ENCODE measurements at regions not wholly inside any gene's neighbourhood (a gene's known extent, or its start where the extent isn't known, plus 50 kb on each side); places are given as distances from the start of the nearest gene placed in this dataset.
A peak's percentile ranks its signal among the peaks of the same experiment; 100 is the strongest.

GRCh38 chr16:80489173-80489572 lies 51.6 kb upstream of the DYNLRB2 start:
- no peak for DNase-seq

GRCh38 chr16:80488167-80488566 lies 52.6 kb upstream of the DYNLRB2 start:
- no peak for DNase-seq

- DNase-seq = no peak
Observed at GRCh38 chr16:80480664-80481063, 60.1 kb upstream of the DYNLRB2 start.

GRCh38 chr16:80477838-80478237 lies 63.0 kb upstream of the DYNLRB2 start:
- DNase-seq = no peak

- DNase-seq = no peak
Observed at GRCh38 chr16:80468029-80468428, 72.8 kb upstream of the DYNLRB2 start.

GRCh38 chr16:80466024-80466987 lies 74.5 kb upstream of the DYNLRB2 start:
- DNase-seq = peak; percentile 44 to 51

GRCh38 chr16:80463751-80464495 lies 76.9 kb upstream of the DYNLRB2 start:
- no peak for DNase-seq

GRCh38 chr16:80463326-80463725 lies 77.5 kb upstream of the DYNLRB2 start:
- no peak for DNase-seq

- DNase-seq = no peak
Observed at GRCh38 chr16:80462917-80463316, 77.9 kb upstream of the DYNLRB2 start.

- no peak for DNase-seq
Observed at GRCh38 chr16:80460988-80461387, 79.8 kb upstream of the DYNLRB2 start.

- DNase-seq = no peak
Observed at GRCh38 chr16:80459966-80460365, 80.8 kb upstream of the DYNLRB2 start.

GRCh38 chr16:80459331-80459777 lies 81.4 kb upstream of the DYNLRB2 start:
- no peak for DNase-seq

GRCh38 chr16:80457871-80458270 lies 82.9 kb upstream of the DYNLRB2 start:
- no peak for DNase-seq

- no peak for DNase-seq
Observed at GRCh38 chr16:80454802-80455201, 86.0 kb upstream of the DYNLRB2 start.

- DNase-seq = no peak
Observed at GRCh38 chr16:80449392-80449791, 91.4 kb upstream of the DYNLRB2 start.

- DNase-seq = no peak
Observed at GRCh38 chr16:80447241-80447640, 93.6 kb upstream of the DYNLRB2 start.

GRCh38 chr16:80442779-80443178 lies 98.0 kb upstream of the DYNLRB2 start:
- no peak for DNase-seq

- DNase-seq = no peak
Observed at GRCh38 chr16:80441935-80442334, 98.9 kb upstream of the DYNLRB2 start.

GRCh38 chr16:80440667-80441066 lies 100.1 kb upstream of the DYNLRB2 start:
- DNase-seq = no peak

GRCh38 chr16:80437707-80438106 lies 103.1 kb upstream of the DYNLRB2 start:
- no peak for DNase-seq

- no peak for DNase-seq
Observed at GRCh38 chr16:80436510-80436909, 104.3 kb upstream of the DYNLRB2 start.

- DNase-seq = no peak
Observed at GRCh38 chr16:80433623-80434022, 107.2 kb upstream of the DYNLRB2 start.

GRCh38 chr16:80427795-80428194 lies 113.0 kb upstream of the DYNLRB2 start:
- DNase-seq = no peak
